SK-N-SH treated with all-trans-retinoic acid at 6 μM for 48 hours (cell line): ENCODE measurements at regions not wholly inside any gene's neighbourhood (a gene's known extent, or its start where the extent isn't known, plus 50 kb on each side); places are given as distances from the start of the nearest gene placed in this dataset.

Experiments
- ATAC-seq: fragments of 200-7000 bp; cut with Tn5 transposase; 3 replicates; pipeline ENCODE4 v1.9.1; 2020; ENCODE audit warnings: mild to moderate bottlenecking, moderate library complexity
- BACH2 ChIP-seq: fragments of 250-450 bp; sonication (Bioruptor Pico); IDR thresholded peaks from 2 replicates; pipeline ENCODE4 v1.9.0; 2021; ENCODE audit warnings: mild to moderate bottlenecking, borderline replicate concordance
- CSDC2 ChIP-seq: fragments of 250-450 bp; sonication (Bioruptor Pico); IDR thresholded peaks from 2 replicates; pipeline ENCODE4 v1.5.0; 2020; ENCODE audit warnings: mild to moderate bottlenecking, moderate library complexity
- ESRRG ChIP-seq: fragments of 250-450 bp; sonication (Bioruptor Pico); IDR thresholded peaks from 2 replicates; pipeline ENCODE4 v1.6.1; 2021; ENCODE audit warnings: mild to moderate bottlenecking
- ISL1 ChIP-seq: fragments of 250-450 bp; sonication (Bioruptor Pico); IDR thresholded peaks from 2 replicates; pipeline ENCODE4 v2.1.2; 2022; ENCODE audit warnings: mild to moderate bottlenecking, moderate library complexity
- OSR1 ChIP-seq: fragments of 250-450 bp; sonication (Bioruptor Pico); IDR thresholded peaks from 2 replicates; pipeline ENCODE4 v1.8.0; 2022; ENCODE audit warnings: moderate library complexity, mild to moderate bottlenecking, inconsistent platforms
- PPARA ChIP-seq: fragments of 250-450 bp; sonication (Bioruptor Pico); IDR thresholded peaks from 2 replicates; pipeline ENCODE4 v1.5.0; 2020; ENCODE audit warnings: mild to moderate bottlenecking, borderline replicate concordance
- TCF4 ChIP-seq: fragments of 250-450 bp; sonication (Bioruptor Pico); IDR thresholded peaks from 2 replicates; pipeline ENCODE4 v1.8.0; 2021; ENCODE audit warnings: mild to moderate bottlenecking, moderate library complexity, borderline replicate concordance
- TOX ChIP-seq: fragments of 250-450 bp; sonication (Bioruptor Pico); IDR thresholded peaks from 2 replicates; pipeline ENCODE4 v1.8.0; 2021; ENCODE audit warnings: mild to moderate bottlenecking, moderate library complexity, borderline replicate concordance
- ZFP3 ChIP-seq: fragments of 250-450 bp; sonication (Bioruptor Pico); IDR thresholded peaks from 2 replicates; pipeline ENCODE4 v1.5.0; 2020; ENCODE audit warnings: mild to moderate bottlenecking, moderate library complexity
- ZFP30 ChIP-seq: fragments of 450-650 bp; formaldehyde crosslinking; IDR thresholded peaks from 2 replicates; pipeline ENCODE4 v1.5.0; 2022; ENCODE audit warnings: mild to moderate bottlenecking, moderate library complexity
- ZNF565 ChIP-seq: fragments of 450-650 bp; formaldehyde crosslinking; conservative IDR thresholded peaks from 2 replicates; pipeline ENCODE4 v1.5.0; 2020; ENCODE audit warnings: low read depth, mild to moderate bottlenecking, moderate library complexity
- TF ChIP-seq, protein P1 (sequence below): fragments of 250-450 bp; sonication (Bioruptor Pico); IDR thresholded peaks from 2 replicates; pipeline ENCODE4 v1.5.0; 2020; ENCODE audit warnings: mild to moderate bottlenecking, moderate library complexity
- TF ChIP-seq, protein P2 (sequence below): fragments of 250-450 bp; sonication (Bioruptor Pico); IDR thresholded peaks from 2 replicates; pipeline ENCODE4 v1.5.1; 2021; ENCODE audit warnings: mild to moderate bottlenecking, moderate library complexity
- TF ChIP-seq, protein P3 (sequence below): fragments of 250-450 bp; sonication (Bioruptor Pico); IDR thresholded peaks from 2 replicates; pipeline ENCODE4 v1.5.1; 2020; ENCODE audit warnings: low read depth, mild to moderate bottlenecking, moderate library complexity
- TF ChIP-seq, protein P4 (sequence below): fragments of 250-450 bp; sonication (Bioruptor Pico); IDR thresholded peaks from 2 replicates; pipeline ENCODE4 v1.8.0; 2020; ENCODE audit warnings: mild to moderate bottlenecking, moderate library complexity, borderline replicate concordance
- TF ChIP-seq, protein P5 (sequence below): fragments of 250-450 bp; sonication (Bioruptor Pico); IDR thresholded peaks from 2 replicates; pipeline ENCODE4 v1.8.0; 2021; ENCODE audit warnings: low read depth, mild to moderate bottlenecking, moderate library complexity, borderline replicate concordance

DNA sequence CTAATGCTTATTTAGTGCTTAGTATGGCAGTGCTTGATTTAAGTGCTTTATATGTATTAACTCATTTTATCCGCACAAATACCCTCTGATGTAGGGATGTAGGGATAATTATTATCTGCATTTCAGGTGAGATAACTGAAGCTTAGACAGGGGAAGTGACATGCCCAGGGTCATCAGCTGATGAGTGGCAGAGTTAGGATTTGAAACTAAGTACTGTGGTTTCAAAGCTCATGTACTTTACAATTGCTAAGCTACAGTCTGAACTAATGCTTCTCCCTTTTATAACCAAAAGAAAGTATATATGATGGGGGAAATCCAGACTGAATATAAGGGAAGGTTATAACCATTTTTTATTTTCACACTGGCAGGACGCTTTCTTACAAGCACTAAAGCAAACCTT lies 229.6 kb upstream of the NAV3 start:
- no peak for ATAC-seq
- TF ChIP-seq BACH2 (CRISPR knock-in tag) (no peak), ZFP3 (CRISPR knock-in tag) (no peak), ESRRG (CRISPR knock-in tag) (no peak)

DNA sequence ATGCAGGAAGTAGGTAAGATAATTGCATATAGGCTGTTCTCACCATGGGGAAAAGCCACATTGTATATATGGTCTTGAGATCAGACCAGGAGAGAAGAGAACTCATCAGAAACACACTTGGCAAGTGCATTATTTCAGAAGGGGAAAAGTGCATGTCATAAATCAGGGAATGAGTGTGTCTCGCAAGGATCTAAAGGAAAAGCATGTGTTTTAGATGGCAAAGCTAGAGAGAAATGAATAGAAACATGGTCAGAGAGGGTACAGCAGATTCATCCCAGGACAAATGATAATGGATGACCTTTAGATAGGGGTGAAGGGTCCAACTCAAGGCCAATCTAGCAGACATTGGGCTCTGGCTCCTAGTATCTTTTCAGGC lies 230.2 kb upstream of the NAV3 start:
- TF ChIP-seq, protein P1, sequence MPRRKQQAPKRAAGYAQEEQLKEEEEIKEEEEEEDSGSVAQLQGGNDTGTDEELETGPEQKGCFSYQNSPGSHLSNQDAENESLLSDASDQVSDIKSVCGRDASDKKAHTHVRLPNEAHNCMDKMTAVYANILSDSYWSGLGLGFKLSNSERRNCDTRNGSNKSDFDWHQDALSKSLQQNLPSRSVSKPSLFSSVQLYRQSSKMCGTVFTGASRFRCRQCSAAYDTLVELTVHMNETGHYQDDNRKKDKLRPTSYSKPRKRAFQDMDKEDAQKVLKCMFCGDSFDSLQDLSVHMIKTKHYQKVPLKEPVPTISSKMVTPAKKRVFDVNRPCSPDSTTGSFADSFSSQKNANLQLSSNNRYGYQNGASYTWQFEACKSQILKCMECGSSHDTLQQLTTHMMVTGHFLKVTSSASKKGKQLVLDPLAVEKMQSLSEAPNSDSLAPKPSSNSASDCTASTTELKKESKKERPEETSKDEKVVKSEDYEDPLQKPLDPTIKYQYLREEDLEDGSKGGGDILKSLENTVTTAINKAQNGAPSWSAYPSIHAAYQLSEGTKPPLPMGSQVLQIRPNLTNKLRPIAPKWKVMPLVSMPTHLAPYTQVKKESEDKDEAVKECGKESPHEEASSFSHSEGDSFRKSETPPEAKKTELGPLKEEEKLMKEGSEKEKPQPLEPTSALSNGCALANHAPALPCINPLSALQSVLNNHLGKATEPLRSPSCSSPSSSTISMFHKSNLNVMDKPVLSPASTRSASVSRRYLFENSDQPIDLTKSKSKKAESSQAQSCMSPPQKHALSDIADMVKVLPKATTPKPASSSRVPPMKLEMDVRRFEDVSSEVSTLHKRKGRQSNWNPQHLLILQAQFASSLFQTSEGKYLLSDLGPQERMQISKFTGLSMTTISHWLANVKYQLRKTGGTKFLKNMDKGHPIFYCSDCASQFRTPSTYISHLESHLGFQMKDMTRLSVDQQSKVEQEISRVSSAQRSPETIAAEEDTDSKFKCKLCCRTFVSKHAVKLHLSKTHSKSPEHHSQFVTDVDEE (CRISPR knock-in tag) = no peak
- TF ChIP-seq, protein P2, sequence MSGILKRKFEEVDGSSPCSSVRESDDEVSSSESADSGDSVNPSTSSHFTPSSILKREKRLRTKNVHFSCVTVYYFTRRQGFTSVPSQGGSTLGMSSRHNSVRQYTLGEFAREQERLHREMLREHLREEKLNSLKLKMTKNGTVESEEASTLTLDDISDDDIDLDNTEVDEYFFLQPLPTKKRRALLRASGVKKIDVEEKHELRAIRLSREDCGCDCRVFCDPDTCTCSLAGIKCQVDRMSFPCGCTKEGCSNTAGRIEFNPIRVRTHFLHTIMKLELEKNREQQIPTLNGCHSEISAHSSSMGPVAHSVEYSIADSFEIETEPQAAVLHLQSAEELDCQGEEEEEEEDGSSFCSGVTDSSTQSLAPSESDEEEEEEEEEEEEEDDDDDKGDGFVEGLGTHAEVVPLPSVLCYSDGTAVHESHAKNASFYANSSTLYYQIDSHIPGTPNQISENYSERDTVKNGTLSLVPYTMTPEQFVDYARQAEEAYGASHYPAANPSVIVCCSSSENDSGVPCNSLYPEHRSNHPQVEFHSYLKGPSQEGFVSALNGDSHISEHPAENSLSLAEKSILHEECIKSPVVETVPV (CRISPR knock-in tag) = no peak
- TF ChIP-seq, protein P3, sequence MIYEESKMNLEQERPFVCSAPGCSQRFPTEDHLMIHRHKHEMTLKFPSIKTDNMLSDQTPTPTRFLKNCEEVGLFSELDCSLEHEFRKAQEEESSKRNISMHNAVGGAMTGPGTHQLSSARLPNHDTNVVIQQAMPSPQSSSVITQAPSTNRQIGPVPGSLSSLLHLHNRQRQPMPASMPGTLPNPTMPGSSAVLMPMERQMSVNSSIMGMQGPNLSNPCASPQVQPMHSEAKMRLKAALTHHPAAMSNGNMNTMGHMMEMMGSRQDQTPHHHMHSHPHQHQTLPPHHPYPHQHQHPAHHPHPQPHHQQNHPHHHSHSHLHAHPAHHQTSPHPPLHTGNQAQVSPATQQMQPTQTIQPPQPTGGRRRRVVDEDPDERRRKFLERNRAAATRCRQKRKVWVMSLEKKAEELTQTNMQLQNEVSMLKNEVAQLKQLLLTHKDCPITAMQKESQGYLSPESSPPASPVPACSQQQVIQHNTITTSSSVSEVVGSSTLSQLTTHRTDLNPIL = no peak
- TF ChIP-seq ZNF565 (CRISPR knock-in tag) = no peak
- TF ChIP-seq, protein P4, sequence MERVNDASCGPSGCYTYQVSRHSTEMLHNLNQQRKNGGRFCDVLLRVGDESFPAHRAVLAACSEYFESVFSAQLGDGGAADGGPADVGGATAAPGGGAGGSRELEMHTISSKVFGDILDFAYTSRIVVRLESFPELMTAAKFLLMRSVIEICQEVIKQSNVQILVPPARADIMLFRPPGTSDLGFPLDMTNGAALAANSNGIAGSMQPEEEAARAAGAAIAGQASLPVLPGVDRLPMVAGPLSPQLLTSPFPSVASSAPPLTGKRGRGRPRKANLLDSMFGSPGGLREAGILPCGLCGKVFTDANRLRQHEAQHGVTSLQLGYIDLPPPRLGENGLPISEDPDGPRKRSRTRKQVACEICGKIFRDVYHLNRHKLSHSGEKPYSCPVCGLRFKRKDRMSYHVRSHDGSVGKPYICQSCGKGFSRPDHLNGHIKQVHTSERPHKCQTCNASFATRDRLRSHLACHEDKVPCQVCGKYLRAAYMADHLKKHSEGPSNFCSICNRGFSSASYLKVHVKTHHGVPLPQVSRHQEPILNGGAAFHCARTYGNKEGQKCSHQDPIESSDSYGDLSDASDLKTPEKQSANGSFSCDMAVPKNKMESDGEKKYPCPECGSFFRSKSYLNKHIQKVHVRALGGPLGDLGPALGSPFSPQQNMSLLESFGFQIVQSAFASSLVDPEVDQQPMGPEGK (CRISPR knock-in tag) = no peak
- TF ChIP-seq ESRRG (CRISPR knock-in tag) = no peak
- TF ChIP-seq TOX (CRISPR knock-in tag) = no peak
- no peak for TF ChIP-seq CSDC2 (CRISPR knock-in tag)
- TF ChIP-seq BACH2 (CRISPR knock-in tag) = no peak
- TF ChIP-seq ZFP30 (CRISPR knock-in tag) = no peak
- TF ChIP-seq, protein P5, sequence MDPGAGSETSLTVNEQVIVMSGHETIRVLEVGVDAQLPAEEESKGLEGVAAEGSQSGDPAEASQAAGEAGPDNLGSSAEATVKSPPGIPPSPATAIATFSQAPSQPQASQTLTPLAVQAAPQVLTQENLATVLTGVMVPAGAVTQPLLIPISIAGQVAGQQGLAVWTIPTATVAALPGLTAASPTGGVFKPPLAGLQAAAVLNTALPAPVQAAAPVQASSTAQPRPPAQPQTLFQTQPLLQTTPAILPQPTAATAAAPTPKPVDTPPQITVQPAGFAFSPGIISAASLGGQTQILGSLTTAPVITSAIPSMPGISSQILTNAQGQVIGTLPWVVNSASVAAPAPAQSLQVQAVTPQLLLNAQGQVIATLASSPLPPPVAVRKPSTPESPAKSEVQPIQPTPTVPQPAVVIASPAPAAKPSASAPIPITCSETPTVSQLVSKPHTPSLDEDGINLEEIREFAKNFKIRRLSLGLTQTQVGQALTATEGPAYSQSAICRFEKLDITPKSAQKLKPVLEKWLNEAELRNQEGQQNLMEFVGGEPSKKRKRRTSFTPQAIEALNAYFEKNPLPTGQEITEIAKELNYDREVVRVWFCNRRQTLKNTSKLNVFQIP (CRISPR knock-in tag) = no peak
- no peak for TF ChIP-seq PPARA (CRISPR knock-in tag)
- no peak for TF ChIP-seq TCF4 (CRISPR knock-in tag)
- no peak for TF ChIP-seq OSR1
- no peak; the same call in 2 of the 3 replicates for ATAC-seq

DNA sequence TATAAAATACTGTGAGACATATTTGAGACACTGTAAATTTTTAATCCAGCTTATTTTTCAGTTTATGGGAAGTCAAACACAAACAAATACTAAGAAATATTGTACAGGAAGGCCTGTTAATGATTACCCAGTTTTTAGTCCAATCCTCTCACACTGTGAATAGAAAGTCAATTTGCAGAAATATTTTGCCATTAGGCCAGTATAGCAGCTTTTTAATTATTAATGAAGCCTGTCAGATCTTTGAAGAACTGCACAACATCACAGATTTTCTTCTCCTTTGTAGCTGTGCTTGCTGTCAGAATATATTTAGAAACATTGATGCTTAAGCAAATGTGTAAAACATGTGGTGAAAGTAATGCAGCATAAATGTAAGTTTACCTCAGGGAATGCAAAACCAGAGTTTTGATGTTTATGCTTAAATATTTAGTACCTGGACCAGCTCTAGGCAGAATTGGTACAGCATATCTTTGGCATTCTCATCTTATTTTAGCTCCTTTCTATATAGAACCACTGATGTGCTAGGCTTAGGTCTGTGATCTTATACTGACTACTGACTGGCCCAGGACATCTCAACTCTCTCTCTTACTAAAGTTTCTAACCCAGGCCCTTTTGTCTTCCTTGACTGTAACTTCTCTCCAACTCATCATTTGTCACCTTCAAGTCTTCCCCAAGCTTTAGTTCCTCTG lies 230.8 kb upstream of the NAV3 start:
- TF ChIP-seq ISL1 (CRISPR knock-in tag) (no peak), TOX (CRISPR knock-in tag) (no peak)
- TF ChIP-seq, protein P4 (CRISPR knock-in tag) = no peak
- peak; percentile 32; the same call in 1 of the 3 replicates for ATAC-seq
